K562 (cell line): ENCODE measurements at regions not wholly inside any gene's neighbourhood (a gene's known extent, or its start where the extent isn't known, plus 50 kb on each side); places are given as distances from the start of the nearest gene placed in this dataset.
A peak's percentile ranks its signal among the peaks of the same experiment; 100 is the strongest.

Experiments
- ATF1 ChIP-seq, 2 experiments: fragments of 450-650 bp in 1 of 2; IDR thresholded peaks; 2 replicates each; pipeline ENCODE4 v1.6.1; 2016; ENCODE audit warnings: missing compliant biosample characterization in 1 of 2, missing genetic modification characterization in 1 of 2
- CAMTA2 ChIP-seq: fragments of 250-450 bp; sonication (Bioruptor Pico); conservative IDR thresholded peaks from 2 replicates; pipeline ENCODE4 v1.5.1; 2022
- CTBP1 ChIP-seq: fragments of 450-650 bp; IDR thresholded peaks from 2 replicates; pipeline ENCODE4 v1.6.1; 2016; ENCODE audit warnings: borderline replicate concordance
- ETV1 ChIP-seq: fragments of 450-650 bp; conservative IDR thresholded peaks from 2 replicates; pipeline ENCODE4 v1.6.1; 2016; ENCODE audit warnings: missing genetic modification characterization, control low read depth, low read depth, missing compliant biosample characterization
- ETV5 ChIP-seq: sonication (generic); formaldehyde crosslinking; IDR thresholded peaks from 2 replicates; pipeline ENCODE4 v1.4.0; 2020; ENCODE audit warnings: low read depth, mild to moderate bottlenecking, missing genetic modification reagents
- FOXA3 ChIP-seq, 2 experiments: fragments of 450-650 bp in 1 of 2; sonication (generic) in 1 of 2; formaldehyde crosslinking; IDR thresholded peaks in 1 of 2; conservative IDR thresholded peaks in 1 of 2; 2 replicates each; pipeline versions ENCODE4 v1.4.0 to v1.8.0; 2020 to 2022; ENCODE audit warnings: mild to moderate bottlenecking in 2 of 2, missing genetic modification reagents in 1 of 2
- FOXK1 ChIP-seq: sonication (generic); formaldehyde crosslinking; IDR thresholded peaks from 2 replicates; pipeline ENCODE4 v1.8.0; 2022; ENCODE audit warnings: missing genetic modification reagents, mild to moderate bottlenecking, borderline replicate concordance
- FOXP1 ChIP-seq: sonication (generic); formaldehyde crosslinking; IDR thresholded peaks from 2 replicates; pipeline ENCODE4 v1.8.0; 2022; ENCODE audit warnings: mild to moderate bottlenecking, missing genetic modification reagents
- HDAC1 ChIP-seq, 2 experiments: fragments of 450-650 bp; IDR thresholded peaks; 2 replicates each; pipeline ENCODE4 v1.6.1; 2016 to 2017; ENCODE audit warnings: inconsistent platforms in 1 of 2, mild to moderate bottlenecking in 1 of 2, moderate library complexity in 1 of 2
- HDAC3 ChIP-seq: fragments of 450-650 bp; IDR thresholded peaks from 2 replicates; pipeline ENCODE4 v1.6.1; 2018; ENCODE audit warnings: borderline replicate concordance, mild to moderate bottlenecking, moderate library complexity; ENCODE audit not compliant: partially characterized antibody
- HLTF ChIP-seq: fragments of 450-650 bp; IDR thresholded peaks from 2 replicates; pipeline ENCODE4 v1.6.1; 2016
- HMG20A ChIP-seq: fragments of 450-650 bp; formaldehyde crosslinking; conservative IDR thresholded peaks from 2 replicates; pipeline ENCODE4 v1.4.0; 2020; ENCODE audit warnings: mild to moderate bottlenecking, mixed read lengths
- HOXB6 ChIP-seq: fragments of 250-450 bp; sonication (Bioruptor Pico); IDR thresholded peaks from 2 replicates; pipeline ENCODE4 v1.5.1; 2022; ENCODE audit warnings: mild to moderate bottlenecking, borderline replicate concordance
- LARP7 ChIP-seq: fragments of 450-650 bp; IDR thresholded peaks from 2 replicates; pipeline ENCODE4 v1.6.1; 2016
- NFIX ChIP-seq: fragments of 250-450 bp; sonication (Bioruptor Pico); IDR thresholded peaks from 2 replicates; pipeline ENCODE4 v1.4.0; 2020; ENCODE audit warnings: low read depth, mild to moderate bottlenecking, moderate library complexity
- NONO ChIP-seq, 2 experiments: fragments of 200-400 bp in 1 of 2; fragments of 450-650 bp in 1 of 2; formaldehyde crosslinking in 1 of 2; IDR thresholded peaks; 2 replicates each; pipeline ENCODE4 v1.6.1; 2017; ENCODE audit warnings: low read depth in 2 of 2, mild to moderate bottlenecking in 2 of 2, moderate library complexity in 2 of 2, low read length in 1 of 2
- NRF1 ChIP-seq, 2 experiments: fragments of 450-650 bp; IDR thresholded peaks in 1 of 2; conservative IDR thresholded peaks in 1 of 2; 2 replicates each; pipeline ENCODE4 v1.6.1; 2014; ENCODE audit warnings: mild to moderate bottlenecking in 2 of 2
- SMAD2 ChIP-seq: fragments of 150-350 bp; IDR thresholded peaks from 2 replicates; pipeline ENCODE4 v1.6.1; 2014; ENCODE audit warnings: low read depth, mild to moderate bottlenecking, low read length
- SMARCE1 ChIP-seq: fragments of 450-650 bp; IDR thresholded peaks from 2 replicates; pipeline ENCODE4 v1.7.1; 2016; ENCODE audit warnings: mild to moderate bottlenecking
- TAL1 ChIP-seq: fragments of 450-650 bp; IDR thresholded peaks from 2 replicates; pipeline ENCODE4 v1.6.1; 2016; ENCODE audit warnings: mild to moderate bottlenecking
- TCF7L2 ChIP-seq: fragments of 150-350 bp; IDR thresholded peaks from 2 replicates; pipeline ENCODE4 v1.6.1; 2016; ENCODE audit warnings: low read depth, mild to moderate bottlenecking, low read length, moderate library complexity
- XRCC5 ChIP-seq: fragments of 200-400 bp; formaldehyde crosslinking; IDR thresholded peaks from 2 replicates; pipeline ENCODE4 v1.6.1; 2017; ENCODE audit warnings: low read depth, mild to moderate bottlenecking, low read length
- ZC3H8 ChIP-seq: fragments of 450-650 bp; IDR thresholded peaks from 2 replicates; pipeline ENCODE4 v1.6.1; 2017
- ZNF124 ChIP-seq: sonication (generic); formaldehyde crosslinking; IDR thresholded peaks from 2 replicates; pipeline ENCODE4 v1.8.1; 2022; ENCODE audit warnings: missing genetic modification reagents
- ZNF316 ChIP-seq: fragments of 450-650 bp; IDR thresholded peaks from 2 replicates; pipeline ENCODE4 v1.6.1; 2016
- TF ChIP-seq, protein P1 (sequence below): fragments of 250-450 bp; sonication (Bioruptor Pico); IDR thresholded peaks from 2 replicates; pipeline ENCODE4 v1.4.0; 2020
- TF ChIP-seq, protein P2 (sequence below): fragments of 250-450 bp; sonication (Bioruptor Pico); IDR thresholded peaks from 2 replicates; pipeline ENCODE4 v1.8.0; 2021; ENCODE audit warnings: borderline replicate concordance, mild to moderate bottlenecking, moderate library complexity; ENCODE audit not compliant: poor library complexity, severe bottlenecking

DNA sequence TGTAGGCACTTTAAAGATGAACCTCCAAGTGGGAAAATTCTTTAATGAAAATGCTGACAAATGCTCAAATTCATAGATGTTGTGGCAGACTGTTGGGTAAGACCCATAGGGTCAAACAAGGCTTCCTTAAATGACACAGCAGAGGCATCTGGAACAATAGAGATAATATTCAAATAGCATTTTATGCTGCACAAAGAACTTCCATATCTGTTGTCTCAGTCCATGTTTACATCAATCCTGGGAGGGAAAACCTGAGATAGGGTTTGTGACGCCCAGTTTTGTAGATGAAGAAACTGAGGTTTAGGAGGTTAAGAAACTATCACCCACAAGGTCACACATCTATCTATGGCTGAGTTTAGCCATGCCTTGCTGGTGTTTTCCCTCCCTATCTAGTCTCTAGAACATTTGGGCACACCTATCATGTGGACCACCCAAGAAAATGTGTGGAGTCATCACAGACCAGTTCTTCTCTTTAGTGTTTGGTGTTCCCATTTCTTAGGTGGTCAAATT, 106.4 kb downstream of the EHF start (continued):
- TF ChIP-seq TCF7L2 (no peak), ZC3H8 (no peak), FOXK1 (CRISPR knock-in tag) (no peak), LARP7 (no peak), FOXA3 (CRISPR knock-in tag; conservative IDR thresholded peaks at IDR 0.05 in 1 of 2, IDR thresholded peaks at IDR 0.05 in 1 of 2) (peak; percentile 68 to 84; a peak in 3 of 4 replicates), NRF1 (conservative IDR thresholded peaks at IDR 0.05 in 1 of 2, IDR thresholded peaks at IDR 0.05 in 1 of 2) (no peak), CTBP1 (peak; percentile 75), SMAD2 (no peak), HDAC3 (peak; percentile 53), HLTF (no peak), FOXP1 (CRISPR knock-in tag) (peak; percentile 37; the same call in 1 of the 2 replicates), NFIX (no peak), ATF1 (CRISPR knock-in tag; IDR thresholded peaks at IDR 0.05) (no peak), ATF1 (tag; IDR thresholded peaks at IDR 0.05) (no peak), HMG20A (CRISPR knock-in tag) (no peak), SMARCE1 (0 out of 2 replicates have a peak, but pooled peaks have one; percentile 41), NONO (IDR thresholded peaks at IDR 0.05; ENCODE audit: low read depth in 2 of 2, low read length in 1 of 2) (no peak), ETV5 (CRISPR knock-in tag) (no peak), ZNF124 (CRISPR knock-in tag) (no peak), CAMTA2 (CRISPR knock-in tag) (no peak), ETV1 (tag) (no peak), XRCC5 (no peak), ZNF316 (peak; percentile 85), HOXB6 (CRISPR knock-in tag) (no peak), HDAC1 (IDR thresholded peaks at IDR 0.05) (no peak), TAL1 (peak; percentile 81)
- TF ChIP-seq, protein P1, sequence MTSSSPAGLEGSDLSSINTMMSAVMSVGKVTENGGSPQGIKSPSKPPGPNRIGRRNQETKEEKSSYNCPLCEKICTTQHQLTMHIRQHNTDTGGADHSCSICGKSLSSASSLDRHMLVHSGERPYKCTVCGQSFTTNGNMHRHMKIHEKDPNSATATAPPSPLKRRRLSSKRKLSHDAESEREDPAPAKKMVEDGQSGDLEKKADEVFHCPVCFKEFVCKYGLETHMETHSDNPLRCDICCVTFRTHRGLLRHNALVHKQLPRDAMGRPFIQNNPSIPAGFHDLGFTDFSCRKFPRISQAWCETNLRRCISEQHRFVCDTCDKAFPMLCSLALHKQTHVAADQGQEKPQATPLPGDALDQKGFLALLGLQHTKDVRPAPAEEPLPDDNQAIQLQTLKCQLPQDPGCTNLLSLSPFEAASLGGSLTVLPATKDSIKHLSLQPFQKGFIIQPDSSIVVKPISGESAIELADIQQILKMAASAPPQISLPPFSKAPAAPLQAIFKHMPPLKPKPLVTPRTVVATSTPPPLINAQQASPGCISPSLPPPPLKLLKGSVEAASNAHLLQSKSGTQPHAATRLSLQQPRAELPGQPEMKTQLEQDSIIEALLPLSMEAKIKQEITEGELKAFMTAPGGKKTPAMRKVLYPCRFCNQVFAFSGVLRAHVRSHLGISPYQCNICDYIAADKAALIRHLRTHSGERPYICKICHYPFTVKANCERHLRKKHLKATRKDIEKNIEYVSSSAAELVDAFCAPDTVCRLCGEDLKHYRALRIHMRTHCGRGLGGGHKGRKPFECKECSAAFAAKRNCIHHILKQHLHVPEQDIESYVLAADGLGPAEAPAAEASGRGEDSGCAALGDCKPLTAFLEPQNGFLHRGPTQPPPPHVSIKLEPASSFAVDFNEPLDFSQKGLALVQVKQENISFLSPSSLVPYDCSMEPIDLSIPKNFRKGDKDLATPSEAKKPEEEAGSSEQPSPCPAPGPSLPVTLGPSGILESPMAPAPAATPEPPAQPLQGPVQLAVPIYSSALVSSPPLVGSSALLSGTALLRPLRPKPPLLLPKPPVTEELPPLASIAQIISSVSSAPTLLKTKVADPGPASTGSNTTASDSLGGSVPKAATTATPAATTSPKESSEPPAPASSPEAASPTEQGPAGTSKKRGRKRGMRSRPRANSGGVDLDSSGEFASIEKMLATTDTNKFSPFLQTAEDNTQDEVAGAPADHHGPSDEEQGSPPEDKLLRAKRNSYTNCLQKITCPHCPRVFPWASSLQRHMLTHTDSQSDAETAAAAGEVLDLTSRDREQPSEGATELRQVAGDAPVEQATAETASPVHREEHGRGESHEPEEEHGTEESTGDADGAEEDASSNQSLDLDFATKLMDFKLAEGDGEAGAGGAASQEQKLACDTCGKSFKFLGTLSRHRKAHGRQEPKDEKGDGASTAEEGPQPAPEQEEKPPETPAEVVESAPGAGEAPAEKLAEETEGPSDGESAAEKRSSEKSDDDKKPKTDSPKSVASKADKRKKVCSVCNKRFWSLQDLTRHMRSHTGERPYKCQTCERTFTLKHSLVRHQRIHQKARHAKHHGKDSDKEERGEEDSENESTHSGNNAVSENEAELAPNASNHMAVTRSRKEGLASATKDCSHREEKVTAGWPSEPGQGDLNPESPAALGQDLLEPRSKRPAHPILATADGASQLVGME (CRISPR knock-in tag) = no peak
- TF ChIP-seq, protein P2, sequence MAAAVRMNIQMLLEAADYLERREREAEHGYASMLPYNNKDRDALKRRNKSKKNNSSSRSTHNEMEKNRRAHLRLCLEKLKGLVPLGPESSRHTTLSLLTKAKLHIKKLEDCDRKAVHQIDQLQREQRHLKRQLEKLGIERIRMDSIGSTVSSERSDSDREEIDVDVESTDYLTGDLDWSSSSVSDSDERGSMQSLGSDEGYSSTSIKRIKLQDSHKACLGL (CRISPR knock-in tag) = no peak
